Epithelial cell of esophagus (primary cell): ENCODE measurements at regions not wholly inside any gene's neighbourhood (a gene's known extent, or its start where the extent isn't known, plus 50 kb on each side); places are given as distances from the start of the nearest gene placed in this dataset.

ENCODE experiments used
- DNase-seq: peaks from one replicate; pipeline ENCODE4 v3.0.0; 2010; ENCODE audit warnings: low read depth
- H3K4me3 ChIP-seq: 2 replicates; pipeline ENCODE4 v1.5.1; 2011; ENCODE audit warnings: mild to moderate bottlenecking, low read length, control low read depth
- TF ChIP-seq, protein P1 (sequence below): IDR thresholded peaks from 2 replicates; pipeline ENCODE4 v1.5.1; 2011; ENCODE audit warnings: low read depth, mild to moderate bottlenecking, low read length, control low read depth, inconsistent platforms; ENCODE audit not compliant: insufficient read depth; ENCODE audit errors: missing control alignments

DNA sequence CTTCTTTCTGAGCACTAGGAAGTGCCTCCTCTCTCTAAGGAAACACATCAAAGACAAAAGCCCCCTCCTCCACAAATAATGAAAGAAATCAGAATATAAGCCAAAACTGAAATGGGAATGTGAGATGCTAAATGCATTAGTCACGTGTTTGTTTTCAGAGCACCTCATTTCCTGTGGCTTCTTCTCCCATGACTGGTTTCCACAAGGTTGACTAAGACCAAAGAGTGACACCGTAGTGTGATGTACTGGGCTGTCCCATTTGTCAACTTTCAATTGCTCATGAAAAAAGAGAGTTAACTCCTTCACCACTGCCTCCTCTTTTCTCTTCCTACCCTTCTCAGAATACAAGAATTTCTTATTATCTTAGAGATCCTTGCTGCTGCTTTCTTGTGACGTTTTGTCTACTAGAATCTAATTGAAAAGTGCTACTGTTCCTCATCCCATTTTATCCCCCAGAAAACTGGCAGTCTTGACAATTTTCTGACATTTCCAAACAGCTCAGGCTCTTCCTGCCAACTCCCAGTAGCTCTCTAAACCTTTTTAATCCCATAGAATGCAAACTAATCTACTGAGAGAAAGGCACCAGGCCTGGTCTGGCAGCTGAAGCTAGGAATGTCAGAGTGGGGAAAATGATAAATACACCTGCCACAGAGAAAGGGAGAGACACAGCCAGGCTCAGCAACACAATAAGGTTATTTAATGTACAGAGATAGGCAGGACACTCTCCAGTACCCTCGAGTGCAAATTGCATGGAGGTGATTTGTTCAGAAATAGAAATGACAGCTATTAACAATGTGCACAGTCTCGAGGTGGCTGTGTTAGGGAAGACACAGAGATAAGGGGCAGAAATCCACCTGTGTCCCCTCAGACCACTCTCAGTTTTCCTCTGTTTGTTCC is 671.7 kb upstream of the NRSN1 start:
- H3K4me3 ChIP-seq, result no peak overlapping the region
- TF ChIP-seq, protein P1, sequence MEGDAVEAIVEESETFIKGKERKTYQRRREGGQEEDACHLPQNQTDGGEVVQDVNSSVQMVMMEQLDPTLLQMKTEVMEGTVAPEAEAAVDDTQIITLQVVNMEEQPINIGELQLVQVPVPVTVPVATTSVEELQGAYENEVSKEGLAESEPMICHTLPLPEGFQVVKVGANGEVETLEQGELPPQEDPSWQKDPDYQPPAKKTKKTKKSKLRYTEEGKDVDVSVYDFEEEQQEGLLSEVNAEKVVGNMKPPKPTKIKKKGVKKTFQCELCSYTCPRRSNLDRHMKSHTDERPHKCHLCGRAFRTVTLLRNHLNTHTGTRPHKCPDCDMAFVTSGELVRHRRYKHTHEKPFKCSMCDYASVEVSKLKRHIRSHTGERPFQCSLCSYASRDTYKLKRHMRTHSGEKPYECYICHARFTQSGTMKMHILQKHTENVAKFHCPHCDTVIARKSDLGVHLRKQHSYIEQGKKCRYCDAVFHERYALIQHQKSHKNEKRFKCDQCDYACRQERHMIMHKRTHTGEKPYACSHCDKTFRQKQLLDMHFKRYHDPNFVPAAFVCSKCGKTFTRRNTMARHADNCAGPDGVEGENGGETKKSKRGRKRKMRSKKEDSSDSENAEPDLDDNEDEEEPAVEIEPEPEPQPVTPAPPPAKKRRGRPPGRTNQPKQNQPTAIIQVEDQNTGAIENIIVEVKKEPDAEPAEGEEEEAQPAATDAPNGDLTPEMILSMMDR, result no peak
- DNase-seq, result peak; percentile 66

DNA sequence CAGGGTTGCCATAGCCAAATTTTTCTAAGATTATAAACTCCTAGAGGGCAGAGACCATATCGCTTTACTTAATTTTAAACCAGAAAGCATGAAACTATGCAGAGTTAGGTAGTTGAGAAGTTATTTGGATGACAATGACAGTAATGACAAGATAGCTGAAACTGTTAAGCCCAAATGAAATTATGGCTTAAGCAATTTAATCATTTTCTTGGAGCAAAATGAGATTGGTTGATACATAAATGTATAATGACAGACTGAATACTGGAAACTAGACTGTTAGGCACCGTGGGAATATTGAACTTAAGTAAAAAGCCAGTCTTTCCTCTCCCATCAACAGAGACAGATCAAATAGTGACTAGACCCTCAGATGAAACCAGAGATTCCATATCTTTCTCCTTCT is 670.3 kb upstream of the NRSN1 start:
- DNase-seq, result no peak
- H3K4me3 ChIP-seq, result no peak overlapping the region
- TF ChIP-seq, protein P1, result no peak

DNA sequence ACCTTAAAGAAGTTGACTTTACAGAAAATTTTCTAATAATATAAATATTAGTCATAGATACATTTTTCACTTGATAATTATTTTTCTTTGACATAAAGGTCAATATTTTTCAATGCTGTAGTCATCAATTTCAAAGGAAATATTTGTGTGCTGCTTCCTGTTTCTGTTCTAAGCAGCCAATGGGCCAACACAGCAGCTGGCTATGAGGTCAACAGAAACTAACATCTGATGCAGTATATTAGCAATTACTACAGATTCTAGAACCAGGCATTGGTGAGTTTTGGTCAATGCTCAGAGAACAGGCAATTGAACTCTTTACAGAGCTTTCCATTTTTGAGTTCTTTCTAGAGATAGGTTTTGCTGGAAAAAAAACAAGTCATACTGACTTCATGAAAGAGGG is 669.6 kb upstream of the NRSN1 start:
- no peak overlapping the region for H3K4me3 ChIP-seq
- TF ChIP-seq, protein P1, result no peak
- no peak for DNase-seq

DNA sequence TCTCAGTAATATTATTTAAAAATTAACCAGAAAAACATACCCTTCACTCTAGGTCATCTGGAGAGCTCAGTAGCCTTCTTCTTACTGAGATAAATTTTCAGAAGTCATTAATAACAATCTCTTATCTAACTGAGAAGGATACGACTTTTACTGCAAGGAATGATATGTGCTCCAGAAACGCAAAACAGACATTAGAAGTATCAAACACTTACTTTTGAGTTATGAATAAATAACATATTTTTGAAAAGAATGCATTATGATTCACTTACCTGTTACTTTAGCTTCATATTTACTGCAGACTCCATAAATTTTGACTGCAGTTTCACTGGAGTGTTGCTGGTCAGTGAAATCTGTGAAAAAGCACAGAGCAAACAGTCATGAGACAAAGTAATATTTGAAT is 668.7 kb upstream of the NRSN1 start:
- H3K4me3 ChIP-seq, result no peak overlapping the region
- no peak for DNase-seq
- TF ChIP-seq, protein P1, result no peak

DNA sequence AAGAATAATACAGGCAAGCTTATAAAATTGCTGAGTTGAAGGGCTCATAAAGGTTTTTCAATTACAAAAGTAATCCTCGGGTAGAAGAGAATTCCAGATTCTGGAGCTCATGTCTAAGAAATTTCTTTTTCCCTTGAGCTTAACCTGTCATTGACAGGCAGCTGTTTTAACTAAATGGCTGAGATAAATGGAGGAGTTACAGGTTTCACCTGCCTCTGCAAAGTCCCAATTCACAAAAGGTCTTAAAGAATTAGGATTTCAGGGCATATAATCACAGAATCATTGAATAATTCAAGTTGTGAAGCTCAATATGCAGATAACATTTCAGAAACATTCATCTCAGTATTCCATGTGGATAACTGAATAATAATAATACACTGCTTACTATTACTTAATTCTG is 660.1 kb upstream of the NRSN1 start:
- TF ChIP-seq, protein P1, result no peak
- DNase-seq, result no peak

DNA sequence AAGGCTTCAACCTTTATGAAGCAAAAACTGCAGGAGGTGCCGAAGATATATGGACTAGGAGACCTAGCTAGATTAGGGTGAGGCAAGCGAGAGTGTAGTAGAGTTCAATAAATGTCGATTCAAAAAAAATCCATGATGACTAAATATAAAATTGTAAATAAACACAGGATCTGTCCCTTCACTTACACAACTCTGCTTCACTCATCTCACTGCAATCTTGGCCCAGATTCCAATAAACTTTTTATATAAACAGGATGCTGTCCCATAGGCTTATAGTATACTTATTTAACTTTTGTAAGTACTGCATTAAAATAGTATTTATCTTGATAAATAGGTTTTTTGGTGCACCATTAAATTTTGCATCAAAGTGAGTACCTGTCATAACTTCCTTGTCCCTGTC is 648.4 kb upstream of the NRSN1 start:
- no peak for DNase-seq
- no peak overlapping the region for H3K4me3 ChIP-seq
- TF ChIP-seq, protein P1, result no peak

More for the DNA sequence above, 660.1 kb upstream of the NRSN1 start:
- no peak overlapping the region for H3K4me3 ChIP-seq

DNA sequence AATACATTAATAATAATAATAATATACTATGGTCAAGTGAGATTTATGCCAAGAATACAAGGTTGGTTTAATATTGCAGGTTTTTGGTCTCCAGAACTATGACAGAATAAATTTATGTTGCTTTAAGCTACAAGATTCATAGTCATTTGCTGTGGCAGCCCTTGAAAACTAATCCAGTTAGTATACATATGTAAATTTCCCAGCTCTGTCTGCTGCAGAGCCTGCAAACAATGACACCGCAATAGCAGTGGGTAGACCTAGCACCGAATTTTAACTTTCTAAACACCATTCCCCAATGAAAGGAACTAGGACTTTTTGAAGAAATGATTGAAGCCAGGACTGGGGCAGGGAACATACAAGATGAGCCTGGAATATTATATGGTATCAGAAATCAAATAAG is 647.7 kb upstream of the NRSN1 start:
- no peak for DNase-seq
- TF ChIP-seq, protein P1, result no peak
- no peak overlapping the region for H3K4me3 ChIP-seq
